SH-SY5Y (cell line): ENCODE measurements at regions not wholly inside any gene's neighbourhood (a gene's known extent, or its start where the extent isn't known, plus 50 kb on each side); places are given as distances from the start of the nearest gene placed in this dataset.

ENCODE experiments used
- GATA2 ChIP-seq: IDR thresholded peaks from 2 replicates; pipeline ENCODE4 v1.6.1; 2011; ENCODE audit warnings: mild to moderate bottlenecking, low read depth, low read length
- GATA3 ChIP-seq: IDR thresholded peaks from 2 replicates; pipeline ENCODE4 v1.6.1; 2011; ENCODE audit warnings: low read depth, mild to moderate bottlenecking, low read length, moderate library complexity

DNA sequence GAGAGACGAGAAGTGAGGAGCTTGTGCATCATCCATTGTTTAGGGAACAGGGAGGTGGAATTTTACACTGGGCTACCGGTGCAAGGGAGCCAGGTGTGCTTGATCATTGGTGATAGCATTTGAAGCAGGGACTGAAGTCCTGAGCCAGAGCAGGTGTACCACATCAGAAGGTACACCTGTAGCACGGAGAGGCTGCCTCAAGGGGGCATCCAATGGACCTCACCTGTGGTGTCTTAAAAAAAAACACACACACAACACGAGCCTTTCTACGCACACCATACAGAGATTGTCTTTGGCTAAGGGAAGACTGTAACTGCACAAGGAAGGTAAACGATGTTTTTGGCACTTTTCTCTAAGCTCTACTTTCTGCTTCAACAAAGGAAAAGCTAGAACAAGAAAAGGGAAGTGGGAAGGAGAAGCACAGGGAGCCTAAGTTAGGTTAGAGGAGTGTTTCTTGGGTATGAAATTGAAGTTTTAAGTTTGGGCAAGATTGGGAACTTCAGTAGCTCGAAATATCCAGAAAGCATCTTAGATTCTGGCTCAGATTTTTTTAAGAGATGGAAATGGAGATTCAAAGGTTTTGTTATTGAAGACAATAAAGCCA is 334.3 kb upstream of the FBXO33 start:
- TF ChIP-seq GATA2 (no peak), GATA3 (no peak)
